Spleen (tissue), 11 donors: ENCODE measurements at regions not wholly inside any gene's neighbourhood (a gene's known extent, or its start where the extent isn't known, plus 50 kb on each side); places are given as distances from the start of the nearest gene placed in this dataset.
"Not testable (repeated sequence)": the region's sequence is repeated elsewhere in the genome, so short reads cannot be mapped to it uniquely, and the experiment has no call there.

Experiments
- DNase-seq: peaks from one replicate; pipeline ENCODE4 v3.0.0-alpha.2; 2020
- H3K27ac ChIP-seq, 8 donors: fragments of 200-600 bp; sonication (generic) in 7 of 8; 1 replicate in 4 of 8; 2 replicates in 4 of 8; pipeline versions ENCODE4 v1.5.0 to v1.8.0; 2016 to 2021; ENCODE audit warnings: inconsistent platforms in 4 of 8, mild to moderate bottlenecking in 4 of 8, moderate library complexity in 1 of 8
- H3K27me3 ChIP-seq, 7 donors: fragments of 200-600 bp; sonication (generic) in 6 of 7; replicated peaks in 1 of 7; 1 replicate in 4 of 7; 2 replicates in 3 of 7; pipeline versions ENCODE4 v1.5.0 to v1.8.0; 2016 to 2021; ENCODE audit warnings: inconsistent platforms in 3 of 7, mild to moderate bottlenecking in 1 of 7
- H3K36me3 ChIP-seq, 6 donors: fragments of 200-600 bp; sonication (generic) in 5 of 6; 1 replicate in 4 of 6; 2 replicates in 2 of 6; pipeline versions ENCODE4 v1.5.0 to v1.8.0; 2016 to 2021; ENCODE audit warnings: inconsistent platforms in 2 of 6
- H3K4me1 ChIP-seq, 6 donors: fragments of 200-600 bp; sonication (generic) in 5 of 6; 1 replicate in 3 of 6; 2 replicates in 3 of 6; pipeline versions ENCODE4 v1.5.0 to v1.8.0; 2016 to 2021; ENCODE audit warnings: inconsistent platforms in 3 of 6
- H3K4me3 ChIP-seq, 8 donors: fragments of 200-600 bp; sonication (generic) in 7 of 8; 1 replicate in 4 of 8; 2 replicates in 4 of 8; pipeline versions ENCODE4 v1.5.0 to v1.8.0; 2016 to 2021; ENCODE audit warnings: inconsistent platforms in 4 of 8, mild to moderate bottlenecking in 4 of 8, moderate library complexity in 2 of 8
- H3K9me3 ChIP-seq, 8 donors: fragments of 200-600 bp; sonication (generic) in 7 of 8; 1 replicate in 4 of 8; 2 replicates in 4 of 8; pipeline versions ENCODE4 v1.5.0 to v1.8.0; 2016 to 2021; ENCODE audit warnings: inconsistent platforms in 4 of 8
- WGBS, 5 donors: extraction: QIAGEN DNeasy Blood & Tissue Kit in 3 of 5; methylation state at CpG; one replicate each; pipeline versions ENCODE4 v1.1.5 to v1.1.7; 2013 to 2018; 5-methylcytosine and 5-hydroxymethylcytosine counted together
- intact Hi-C: fragments of 100-400 bp; cut with DNase I; formaldehyde crosslinking; loops from one replicate; pipeline ENCODE4 v1.15.0; 2023; ENCODE audit warnings: low total_unique reads
- donor health status: healthy with polysubstance abuse.
- donor health status: DM: no; HTN: no; CAD: no; lungs with moderate emphysema.
- donor health status: DM: no; HTN: no; CAD: no.
- donor health status: Bipolar disorder and iron deficiency.
- donor health status: healthy.
- donor health status: DM: no; HTN: no; CAD: no.
- donor health status: DM: yes; HTN: yes; CAD: no.

GRCh38 chr2:111301677-111302076 lies 181.0 kb downstream of the BCL2L11 start:
- H3K36me3 ChIP-seq, H3K4me3 ChIP-seq, H3K9me3 ChIP-seq, H3K27ac ChIP-seq, H3K4me1 ChIP-seq, intact Hi-C loops, H3K27me3 ChIP-seq, DNase-seq: not testable (repeated sequence)
- WGBS, 5 donors: no CpG with 5 or more reads among the region's 3 CpGs

- H3K27ac ChIP-seq, H3K4me1 ChIP-seq, H3K36me3 ChIP-seq, H3K9me3 ChIP-seq, DNase-seq, intact Hi-C loops, H3K4me3 ChIP-seq, H3K27me3 ChIP-seq: not testable (repeated sequence)
- WGBS, 5 donors: 52 to 61% (median 59%) methylated on average over 2 to 6 of the region's 7 CpGs
These were observed 181.9 kb downstream of the BCL2L11 start for GRCh38 chr2:111302397-111303218.

GRCh38 chr2:111307302-111307701 lies 186.6 kb downstream of the BCL2L11 start:
- H3K4me1 ChIP-seq, H3K27me3 ChIP-seq, H3K27ac ChIP-seq, DNase-seq, H3K9me3 ChIP-seq, intact Hi-C loops, H3K4me3 ChIP-seq, H3K36me3 ChIP-seq: not testable (repeated sequence)
- 93 to 100% (median 97%) methylated on average over 3 of the region's 3 CpGs for WGBS, 5 donors

- intact Hi-C loops, H3K27me3 ChIP-seq, H3K27ac ChIP-seq, H3K4me1 ChIP-seq, H3K9me3 ChIP-seq, H3K36me3 ChIP-seq, H3K4me3 ChIP-seq, DNase-seq: not testable (repeated sequence)
- WGBS, 5 donors: 77 to 92% (median 84%) methylated on average over 5 of the region's 6 CpGs
These were observed 188.7 kb downstream of the BCL2L11 start for GRCh38 chr2:111309231-111310075.

GRCh38 chr2:111310395-111310794 lies 189.7 kb downstream of the BCL2L11 start:
- H3K4me3 ChIP-seq, H3K27me3 ChIP-seq, H3K27ac ChIP-seq, H3K9me3 ChIP-seq, H3K36me3 ChIP-seq, intact Hi-C loops, H3K4me1 ChIP-seq, DNase-seq: not testable (repeated sequence)
- 83 to 92% (median 85%) methylated on average over 4 to 5 of the region's 8 CpGs; no CpG with 5 or more reads in 1 of the 5 donors for WGBS, 5 donors

GRCh38 chr2:111311568-111311967 lies 190.9 kb downstream of the BCL2L11 start:
- H3K27ac ChIP-seq, H3K36me3 ChIP-seq, H3K4me3 ChIP-seq, intact Hi-C loops, H3K27me3 ChIP-seq, H3K9me3 ChIP-seq, H3K4me1 ChIP-seq, DNase-seq: not testable (repeated sequence)
- 92 to 100% (median 100%) methylated on average over 1 to 2 of the region's 6 CpGs; no CpG with 5 or more reads in 2 of the 5 donors for WGBS, 5 donors

- H3K36me3 ChIP-seq, DNase-seq, H3K27ac ChIP-seq, H3K4me3 ChIP-seq, H3K9me3 ChIP-seq, H3K27me3 ChIP-seq, intact Hi-C loops, H3K4me1 ChIP-seq: not testable (repeated sequence)
- 79 to 87% (median 84%) methylated on average over 9 to 15 of the region's 15 CpGs for WGBS, 5 donors
These were observed 192.3 kb downstream of the BCL2L11 start for GRCh38 chr2:111312897-111313607.

GRCh38 chr2:111313711-111314110 lies 193.0 kb downstream of the BCL2L11 start:
- DNase-seq, intact Hi-C loops, H3K9me3 ChIP-seq, H3K4me3 ChIP-seq, H3K27me3 ChIP-seq, H3K36me3 ChIP-seq, H3K4me1 ChIP-seq, H3K27ac ChIP-seq: not testable (repeated sequence)
- WGBS, 5 donors: 48 to 92% (median 64%) methylated on average over 2 of the region's 3 CpGs; no CpG with 5 or more reads in 1 of the 5 donors

- H3K4me3 ChIP-seq, H3K36me3 ChIP-seq, intact Hi-C loops, H3K27ac ChIP-seq, DNase-seq, H3K4me1 ChIP-seq, H3K27me3 ChIP-seq, H3K9me3 ChIP-seq: not testable (repeated sequence)
- 71 to 91% (median 82%) methylated on average over 10 to 11 of the region's 13 CpGs for WGBS, 5 donors
These were observed 194.6 kb downstream of the BCL2L11 start for GRCh38 chr2:111315188-111315917.

- H3K27ac ChIP-seq, H3K9me3 ChIP-seq, H3K27me3 ChIP-seq, H3K4me1 ChIP-seq, H3K4me3 ChIP-seq, H3K36me3 ChIP-seq, intact Hi-C loops, DNase-seq: not testable (repeated sequence)
- 83 to 97% (median 88%) methylated on average over 8 of the region's 9 CpGs for WGBS, 5 donors
These were observed 195.6 kb downstream of the BCL2L11 start for GRCh38 chr2:111316221-111316741.
